Neutrophil (primary cell): ENCODE measurements at regions not wholly inside any gene's neighbourhood (a gene's known extent, or its start where the extent isn't known, plus 50 kb on each side); places are given as distances from the start of the nearest gene placed in this dataset.

Experiments
- H3K27ac ChIP-seq: fragments of 200-600 bp; sonication (generic); 2 replicates; pipeline ENCODE4 v1.5.1; 2016; ENCODE audit warnings: mild to moderate bottlenecking, moderate library complexity
- H3K27me3 ChIP-seq: fragments of 200-600 bp; sonication (generic); 2 replicates; pipeline ENCODE4 v1.6.0; 2016; ENCODE audit warnings: mild to moderate bottlenecking
- H3K36me3 ChIP-seq: fragments of 200-600 bp; sonication (generic); 2 replicates; pipeline ENCODE4 v1.5.1; 2017
- H3K4me1 ChIP-seq, 2 experiments: fragments of 200-600 bp in 1 of 2; sonication (generic) in 1 of 2; 1 replicate in 1 of 2; 2 replicates in 1 of 2; pipeline versions ENCODE4 v1.5.1 to v1.6.1; 2013 to 2016; ENCODE audit warnings: low read depth in 1 of 2, low read length in 1 of 2, mild to moderate bottlenecking in 1 of 2, moderate library complexity in 1 of 2; ENCODE audit not compliant: control insufficient read depth in 1 of 2, insufficient read depth in 1 of 2
- H3K4me3 ChIP-seq, 2 experiments: fragments of 200-600 bp in 1 of 2; sonication (generic) in 1 of 2; 1 replicate in 1 of 2; 2 replicates in 1 of 2; pipeline ENCODE4 v1.5.1; 2013 to 2016; ENCODE audit warnings: low read depth in 1 of 2, low read length in 1 of 2, mild to moderate bottlenecking in 1 of 2, moderate library complexity in 1 of 2
- H3K9me3 ChIP-seq: fragments of 200-600 bp; sonication (generic); 2 replicates; pipeline ENCODE4 v1.5.1; 2016
- CTCF ChIP-seq: fragments of 200-600 bp; sonication (generic); IDR thresholded peaks from 2 replicates; pipeline ENCODE4 v1.5.1; 2016; ENCODE audit warnings: antibody characterized with exemption

- TF ChIP-seq CTCF, result no peak
- no peak overlapping the region for H3K4me3 ChIP-seq
- H3K27me3 ChIP-seq, result no peaks in the 10 kb centered on the region
- no peak overlapping the region for H3K27ac ChIP-seq
- no peaks in the 10 kb centered on the region for H3K4me1 ChIP-seq
- no peaks in the 10 kb centered on the region for H3K36me3 ChIP-seq
- H3K9me3 ChIP-seq, result no peaks in the 10 kb centered on the region
Measured at GRCh38 chr2:2793514-2793913, 462.4 kb upstream of the MYT1L start.

- Histone ChIP-seq H3K27me3 (no peaks in the 10 kb centered on the region), H3K36me3 (no peaks in the 10 kb centered on the region), H3K4me1 (no peaks in the 10 kb centered on the region), H3K4me3 (no peak overlapping the region), H3K27ac (no peak overlapping the region), H3K9me3 (no peaks in the 10 kb centered on the region)
- TF ChIP-seq CTCF, result no peak
Measured at GRCh38 chr2:2791606-2792005, 460.5 kb upstream of the MYT1L start.

- no peaks in the 10 kb centered on the region for H3K9me3 ChIP-seq
- H3K27me3 ChIP-seq, result no peaks in the 10 kb centered on the region
- no peak for TF ChIP-seq CTCF
- H3K27ac ChIP-seq, result no peak overlapping the region
- no peak overlapping the region for H3K4me3 ChIP-seq
- no peaks in the 10 kb centered on the region for H3K4me1 ChIP-seq
- no peaks in the 10 kb centered on the region for H3K36me3 ChIP-seq
Measured at GRCh38 chr2:2791031-2791430, 460.0 kb upstream of the MYT1L start.

GRCh38 chr2:2788076-2788475, 457.0 kb upstream of the MYT1L start:
- Histone ChIP-seq H3K9me3 (no peaks in the 10 kb centered on the region), H3K27me3 (no peaks in the 10 kb centered on the region), H3K4me3 (no peak overlapping the region), H3K36me3 (no peaks in the 10 kb centered on the region), H3K27ac (no peak overlapping the region), H3K4me1 (no peaks in the 10 kb centered on the region)
- no peak for TF ChIP-seq CTCF

- Histone ChIP-seq H3K4me3 (no peak overlapping the region), H3K4me1 (no peaks in the 10 kb centered on the region), H3K27me3 (no peaks in the 10 kb centered on the region), H3K27ac (no peak overlapping the region), H3K9me3 (no peaks in the 10 kb centered on the region), H3K36me3 (no peaks in the 10 kb centered on the region)
- TF ChIP-seq CTCF, result no peak
Measured at GRCh38 chr2:2787301-2787907, 456.3 kb upstream of the MYT1L start.

- no peaks in the 10 kb centered on the region for H3K4me1 ChIP-seq
- no peak overlapping the region for H3K27ac ChIP-seq
- H3K4me3 ChIP-seq, result no peak overlapping the region
- no peaks in the 10 kb centered on the region for H3K9me3 ChIP-seq
- no peaks in the 10 kb centered on the region for H3K27me3 ChIP-seq
- no peaks in the 10 kb centered on the region for H3K36me3 ChIP-seq
- TF ChIP-seq CTCF, result no peak
Measured at GRCh38 chr2:2782007-2782406, 450.9 kb upstream of the MYT1L start.
